ENCODE measurements at regions not wholly inside any gene's neighbourhood (a gene's known extent, or its start where the extent isn't known, plus 50 kb on each side); places are given as distances from the start of the nearest gene placed in this dataset.
"Not testable (repeated sequence)": the region's sequence is repeated elsewhere in the genome, so short reads cannot be mapped to it uniquely, and the experiment has no call there.

DNA sequence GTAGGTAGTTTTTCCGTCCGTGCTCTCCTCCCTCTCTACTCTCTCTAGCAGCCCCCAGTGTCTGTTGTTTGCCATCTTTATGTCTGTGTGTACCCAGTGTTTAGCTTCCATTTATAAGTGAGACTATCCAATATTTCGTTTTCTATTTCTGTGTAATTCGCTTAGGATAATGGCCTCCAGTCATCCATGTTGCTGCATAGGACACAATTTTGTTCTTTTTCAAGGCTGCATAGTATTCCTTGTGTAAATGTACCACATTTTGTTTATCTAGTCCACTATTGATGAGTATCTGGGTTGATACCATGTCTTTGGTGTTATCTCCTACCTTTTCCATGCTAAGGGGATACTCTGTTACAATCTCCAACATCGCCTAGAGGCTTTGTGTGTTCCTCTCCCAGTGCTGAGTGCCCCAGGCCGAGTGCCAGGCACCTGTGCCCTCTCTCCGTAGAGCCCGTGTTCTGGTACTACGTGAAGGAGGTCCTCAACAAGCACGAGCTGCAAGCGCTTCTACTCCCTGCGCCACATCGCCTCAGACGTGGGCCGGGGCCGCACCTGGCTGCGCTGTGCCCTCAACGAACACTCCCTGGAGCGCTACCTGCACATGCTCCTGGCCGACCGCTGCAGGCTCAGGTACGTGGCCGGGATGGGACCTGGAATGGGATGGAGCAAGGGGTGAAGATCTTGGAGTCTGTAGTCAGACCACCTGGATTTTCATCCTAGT is 51.0 kb downstream of the NPIPB11 start:
- not testable (repeated sequence) for DNase-seq (ENCODE audit: low read depth in 2 of 2)

DNA sequence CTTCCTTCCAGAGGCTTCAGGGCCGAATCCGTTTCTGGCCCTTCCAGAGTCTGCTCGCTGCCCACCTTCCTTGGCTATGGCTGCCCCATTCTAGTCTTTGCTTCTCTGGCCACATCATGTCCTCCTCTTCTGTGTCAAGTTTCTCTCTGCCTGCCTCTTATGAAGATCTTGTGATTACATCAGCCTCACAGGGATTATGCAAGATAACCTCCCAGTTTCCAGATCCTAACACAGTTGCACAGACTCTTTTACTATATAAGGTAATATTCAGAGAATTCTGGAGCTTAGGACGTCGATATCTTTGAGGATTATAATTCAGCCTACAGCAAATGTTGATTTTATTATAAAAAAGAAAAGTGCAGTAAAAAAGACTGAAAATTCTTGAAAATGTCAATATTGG is 52.1 kb downstream of the NPIPB11 start:
- not testable (repeated sequence) for DNase-seq (ENCODE audit: low read depth in 2 of 2)

DNA sequence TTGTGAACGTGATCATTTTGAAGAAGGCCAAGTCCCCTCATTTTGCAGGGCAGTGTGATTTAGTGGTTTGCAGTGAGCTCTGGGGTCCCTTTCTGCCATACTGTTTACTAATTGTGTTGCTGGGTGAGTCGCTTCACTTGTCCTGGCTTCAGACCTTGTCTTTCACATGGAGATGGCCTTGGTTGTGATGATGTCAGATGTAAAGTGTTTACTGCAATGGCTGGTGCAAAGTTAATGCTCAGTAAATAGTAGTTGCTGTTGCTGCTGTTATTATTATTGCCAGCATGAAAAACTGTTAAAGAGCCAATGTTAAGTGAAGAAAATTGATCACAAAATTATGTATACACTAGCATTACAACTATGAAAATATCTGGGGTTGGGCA is 53.9 kb downstream of the NPIPB11 start:
- DNase-seq (ENCODE audit: low read depth in 2 of 2): not testable (repeated sequence)

DNA sequence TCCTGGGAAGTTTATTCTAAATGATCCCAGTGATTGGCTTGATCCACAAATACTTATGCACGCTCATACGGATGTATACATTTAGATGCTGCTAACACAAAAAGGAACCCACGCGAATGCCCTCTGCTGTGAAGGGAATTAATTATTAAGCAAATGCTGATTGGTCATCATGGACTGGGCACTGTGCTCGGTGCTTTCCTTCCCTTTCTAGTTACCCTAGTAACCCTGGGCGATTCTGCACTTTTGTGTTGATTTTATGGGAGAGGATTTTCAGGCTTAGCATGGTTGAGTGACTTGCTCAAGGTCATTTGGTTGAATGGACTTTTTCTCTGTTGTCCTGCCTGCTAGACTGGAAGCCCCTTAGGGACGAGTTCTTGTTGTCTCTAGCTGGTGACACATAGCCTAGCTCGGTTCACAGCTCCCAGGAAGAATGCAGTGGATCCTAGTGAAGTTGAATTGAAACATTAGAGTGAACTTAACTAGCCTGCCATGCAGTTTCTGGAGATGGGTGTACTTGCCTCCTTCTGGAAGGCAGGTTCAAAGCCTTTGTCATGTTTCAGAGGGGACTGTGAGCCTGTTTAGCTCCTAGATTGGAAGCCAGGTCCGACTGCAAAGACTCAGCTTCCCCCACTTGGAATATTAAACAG is 54.4 kb downstream of the NPIPB11 start:
- DNase-seq (ENCODE audit: low read depth in 2 of 2): not testable (repeated sequence)

DNA sequence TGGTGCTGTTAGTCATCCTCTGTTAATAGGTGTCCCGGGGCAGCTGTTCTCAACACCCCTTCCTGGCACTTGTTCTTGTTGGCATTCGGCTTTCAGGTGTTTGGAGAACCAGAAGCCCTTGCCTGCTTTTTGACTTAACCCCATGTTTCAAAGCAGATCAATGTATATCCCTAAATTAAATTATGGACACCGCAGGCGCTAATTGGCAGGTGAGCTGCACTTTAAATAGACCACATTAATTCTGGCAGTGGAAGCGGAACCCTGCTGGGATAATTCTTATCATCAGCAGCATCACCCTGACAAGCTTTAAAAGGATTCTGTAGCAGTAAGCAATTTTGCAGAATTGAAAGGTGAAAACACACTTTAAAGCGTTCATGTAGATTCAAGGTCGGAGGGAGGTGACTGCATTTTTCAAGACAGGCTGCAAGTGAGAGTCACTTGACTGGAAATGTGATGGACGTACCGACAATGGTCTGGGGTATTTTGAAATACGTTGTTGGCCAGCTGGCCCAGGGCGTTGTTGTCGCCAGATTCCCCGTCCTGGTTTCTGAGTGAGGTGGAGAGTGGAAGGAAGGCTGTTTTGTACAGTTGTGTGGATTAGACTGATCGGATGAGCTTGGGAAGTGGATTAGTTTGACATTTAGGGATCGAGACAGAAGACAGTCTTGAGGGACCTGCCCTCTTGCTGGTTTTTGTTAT is 55.1 kb downstream of the NPIPB11 start:
- DNase-seq (ENCODE audit: low read depth in 2 of 2): not testable (repeated sequence)

DNA sequence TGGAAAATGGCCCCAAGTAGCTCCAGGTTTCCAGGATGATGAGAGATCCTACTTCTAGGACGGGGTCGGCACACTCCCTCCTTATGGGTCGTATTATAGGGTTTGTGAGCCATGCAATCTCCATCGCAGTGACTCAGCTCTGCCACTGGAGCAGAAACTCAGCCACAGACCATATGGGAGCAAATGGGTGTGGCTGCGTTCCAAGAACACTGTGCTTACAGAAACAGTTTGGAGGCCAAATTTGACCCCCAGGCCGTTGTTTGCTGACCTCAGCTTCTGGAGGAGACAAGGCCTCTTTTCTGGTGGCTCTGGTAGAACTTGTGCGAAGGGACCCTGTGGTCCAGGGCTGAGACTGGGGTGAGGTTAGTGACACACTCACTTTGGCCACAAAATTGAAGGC is 56.5 kb downstream of the NPIPB11 start:
- not testable (repeated sequence) for DNase-seq (ENCODE audit: low read depth in 2 of 2)

DNA sequence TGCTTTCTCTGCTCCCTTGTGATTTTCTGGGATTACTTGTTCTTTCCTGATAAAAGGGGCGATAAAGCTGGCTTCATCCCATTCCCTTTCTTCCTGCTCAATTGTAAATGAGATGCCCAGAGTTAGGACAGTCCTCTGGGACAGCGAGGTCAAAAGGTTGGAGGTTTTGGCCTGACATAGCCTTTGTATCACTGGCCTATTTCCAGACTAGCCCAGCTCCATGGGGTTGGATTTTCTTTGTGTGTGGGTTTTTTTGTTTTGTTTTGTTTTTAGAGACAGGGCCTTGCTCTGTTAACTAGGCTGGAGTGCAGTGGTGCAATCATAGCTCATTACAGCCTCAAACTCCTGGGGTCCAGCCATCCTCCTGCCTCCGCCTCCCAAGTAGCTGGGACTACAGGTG is 57.8 kb downstream of the NPIPB11 start:
- not testable (repeated sequence) for DNase-seq (ENCODE audit: low read depth in 2 of 2)

DNA sequence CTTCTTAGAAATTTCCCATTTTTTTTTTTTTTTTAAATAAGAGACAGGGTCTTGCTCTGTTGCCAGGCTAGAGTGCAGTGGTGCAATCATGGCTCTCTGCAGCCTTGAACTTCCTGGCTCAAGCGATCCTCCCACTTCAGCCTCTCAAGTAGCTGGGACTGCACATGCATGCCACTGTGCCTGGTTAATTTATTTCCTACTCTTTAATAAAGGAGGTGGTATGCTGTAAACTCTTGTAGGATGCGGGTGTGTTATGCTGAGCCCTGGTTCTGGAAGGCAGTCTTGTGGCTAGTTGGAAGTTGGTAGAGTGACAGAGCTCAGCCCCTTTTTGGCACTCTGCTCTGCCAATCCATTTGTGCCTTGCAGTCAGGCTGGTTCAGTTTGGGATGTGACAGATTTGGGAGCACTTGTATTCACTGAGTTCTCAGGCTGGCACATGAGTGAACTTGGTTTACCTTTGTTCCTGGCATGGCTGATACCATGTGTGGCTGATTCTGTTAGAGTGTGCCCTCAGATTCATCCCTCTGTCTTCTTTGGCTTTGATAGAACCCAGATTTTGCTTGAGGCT is 58.3 kb downstream of the NPIPB11 start:
- DNase-seq (ENCODE audit: low read depth in 2 of 2): not testable (repeated sequence)

DNA sequence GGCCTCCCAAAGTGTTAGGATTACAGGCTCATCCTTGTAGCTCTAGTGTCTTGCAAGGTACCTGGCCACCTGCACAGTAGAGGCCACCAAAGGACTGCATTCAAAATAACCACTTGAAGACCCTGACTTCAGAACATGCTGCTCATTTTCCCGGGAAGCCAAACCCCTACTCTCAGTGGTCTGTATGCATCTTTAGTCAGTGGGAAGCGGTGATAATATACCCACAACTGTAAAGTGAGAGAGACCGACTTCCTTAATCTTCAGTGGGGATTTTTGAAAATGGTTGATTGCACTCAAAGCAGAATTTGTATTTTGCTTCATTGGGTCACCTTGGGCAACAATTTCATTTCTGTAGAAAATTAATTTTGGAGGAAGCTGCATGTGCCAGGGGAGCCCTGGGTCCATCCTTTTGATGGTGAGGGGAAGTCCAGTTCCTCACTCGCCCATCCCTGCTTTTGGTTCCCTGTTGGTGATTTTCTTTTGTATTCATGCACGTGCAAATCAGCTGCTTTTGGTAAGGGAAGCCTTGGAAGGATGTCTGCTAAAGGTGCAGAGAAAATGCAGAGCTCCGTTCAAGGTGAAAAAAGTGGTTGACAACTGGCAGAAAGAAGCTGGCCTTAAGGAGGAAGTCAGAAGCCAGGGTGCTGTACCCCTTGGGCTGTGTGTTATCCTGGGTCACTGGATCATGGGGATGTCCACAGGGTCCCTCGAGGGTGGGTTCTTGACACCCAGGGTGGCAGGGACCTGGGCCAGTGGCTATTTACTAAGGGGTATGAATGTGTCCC is 59.5 kb downstream of the NPIPB11 start:
- DNase-seq (ENCODE audit: low read depth in 2 of 2): not testable (repeated sequence)

DNA sequence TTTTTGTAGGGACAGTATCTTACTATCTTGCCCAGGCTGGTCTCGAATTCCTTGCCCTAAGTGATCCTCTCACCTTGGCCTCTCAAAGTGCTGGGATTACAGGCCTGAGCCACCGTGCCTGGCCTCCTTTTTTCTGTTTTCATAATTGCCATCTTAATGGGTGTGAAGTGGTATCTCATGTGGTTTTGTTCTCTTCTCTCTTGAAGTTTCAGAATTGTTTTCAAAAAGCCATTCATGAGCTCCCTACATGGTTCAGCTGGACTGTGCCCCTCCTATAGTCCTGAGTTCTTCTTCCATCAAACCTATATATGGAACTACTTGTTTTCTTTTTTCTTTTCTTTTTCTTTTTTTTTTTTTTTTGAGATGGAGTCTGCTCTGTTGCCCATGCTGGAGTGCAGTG is 60.3 kb downstream of the NPIPB11 start:
- not testable (repeated sequence) for DNase-seq (ENCODE audit: low read depth in 2 of 2)

DNA sequence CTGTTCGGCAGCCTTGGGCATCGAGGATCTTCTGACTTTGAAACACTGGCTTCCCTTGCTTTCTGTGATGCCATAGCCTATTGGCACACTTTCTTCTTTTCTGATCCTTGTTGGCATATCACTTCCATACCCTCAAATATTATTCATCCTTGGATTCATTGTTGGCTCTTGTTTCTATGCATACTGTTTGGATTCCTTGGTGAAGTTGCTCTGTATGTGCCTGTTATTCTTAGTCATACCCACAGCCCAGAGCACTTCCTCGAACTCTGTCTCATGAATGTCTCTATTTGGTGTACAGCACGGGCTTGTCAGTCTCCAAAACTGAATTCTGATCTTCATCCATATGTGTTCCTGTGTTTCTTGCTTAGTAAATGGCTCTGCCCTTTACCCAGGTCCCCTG is 63.6 kb downstream of the NPIPB11 start:
- not testable (repeated sequence) for DNase-seq (ENCODE audit: low read depth in 2 of 2)

DNA sequence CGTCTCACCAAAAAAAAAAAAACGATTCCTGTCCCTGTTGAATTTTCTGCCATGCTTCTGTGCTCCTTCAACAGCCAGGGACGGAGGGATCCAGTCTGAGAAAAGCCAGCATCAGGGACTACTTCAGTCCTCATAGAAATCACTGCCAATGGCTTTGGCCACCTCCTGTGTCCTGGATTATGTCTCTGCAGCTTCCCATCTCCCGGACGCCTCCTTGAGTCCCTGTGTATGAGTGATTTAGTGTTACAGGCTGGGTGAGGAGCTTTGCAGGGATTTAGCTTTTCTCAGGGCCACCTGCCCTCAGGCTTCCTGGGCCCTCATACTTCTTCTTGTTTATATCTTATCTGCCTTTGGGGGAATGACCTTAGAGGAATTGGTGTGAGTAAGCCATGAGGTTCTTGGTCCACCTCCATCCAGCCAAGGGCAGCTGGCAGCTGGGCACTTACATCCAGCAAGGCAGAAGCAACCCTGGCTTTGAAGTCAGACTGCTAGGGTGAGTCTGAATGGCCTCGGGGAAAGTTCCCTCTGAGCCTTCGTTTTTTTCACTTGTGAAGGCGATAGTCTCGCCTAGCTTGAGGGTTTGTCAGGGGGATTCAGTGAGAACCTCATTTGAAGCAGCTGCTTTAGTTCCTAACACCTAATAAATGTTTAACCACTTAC is 65.6 kb downstream of the NPIPB11 start:
- not testable (repeated sequence) for DNase-seq (ENCODE audit: low read depth in 2 of 2)

DNA sequence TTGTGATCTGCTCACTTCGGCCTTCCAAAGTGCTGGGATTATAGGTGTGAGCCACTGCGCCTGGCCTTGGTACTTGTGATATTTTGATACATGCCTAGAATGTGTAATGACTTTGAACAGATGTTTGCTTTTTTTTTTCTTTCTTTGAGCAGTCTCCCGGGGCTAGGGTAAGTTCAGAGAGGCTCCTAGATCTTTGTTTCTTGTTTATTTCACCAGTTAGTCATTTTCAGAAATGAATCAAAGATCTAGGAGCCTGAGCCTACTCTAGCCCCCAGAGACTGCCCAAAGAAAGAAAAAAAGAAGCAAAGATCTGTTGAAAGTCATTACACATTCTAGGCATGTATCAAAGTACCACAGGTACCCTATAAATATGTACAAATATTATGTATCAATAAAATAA is 66.3 kb downstream of the NPIPB11 start:
- DNase-seq (ENCODE audit: low read depth in 2 of 2): not testable (repeated sequence)

DNA sequence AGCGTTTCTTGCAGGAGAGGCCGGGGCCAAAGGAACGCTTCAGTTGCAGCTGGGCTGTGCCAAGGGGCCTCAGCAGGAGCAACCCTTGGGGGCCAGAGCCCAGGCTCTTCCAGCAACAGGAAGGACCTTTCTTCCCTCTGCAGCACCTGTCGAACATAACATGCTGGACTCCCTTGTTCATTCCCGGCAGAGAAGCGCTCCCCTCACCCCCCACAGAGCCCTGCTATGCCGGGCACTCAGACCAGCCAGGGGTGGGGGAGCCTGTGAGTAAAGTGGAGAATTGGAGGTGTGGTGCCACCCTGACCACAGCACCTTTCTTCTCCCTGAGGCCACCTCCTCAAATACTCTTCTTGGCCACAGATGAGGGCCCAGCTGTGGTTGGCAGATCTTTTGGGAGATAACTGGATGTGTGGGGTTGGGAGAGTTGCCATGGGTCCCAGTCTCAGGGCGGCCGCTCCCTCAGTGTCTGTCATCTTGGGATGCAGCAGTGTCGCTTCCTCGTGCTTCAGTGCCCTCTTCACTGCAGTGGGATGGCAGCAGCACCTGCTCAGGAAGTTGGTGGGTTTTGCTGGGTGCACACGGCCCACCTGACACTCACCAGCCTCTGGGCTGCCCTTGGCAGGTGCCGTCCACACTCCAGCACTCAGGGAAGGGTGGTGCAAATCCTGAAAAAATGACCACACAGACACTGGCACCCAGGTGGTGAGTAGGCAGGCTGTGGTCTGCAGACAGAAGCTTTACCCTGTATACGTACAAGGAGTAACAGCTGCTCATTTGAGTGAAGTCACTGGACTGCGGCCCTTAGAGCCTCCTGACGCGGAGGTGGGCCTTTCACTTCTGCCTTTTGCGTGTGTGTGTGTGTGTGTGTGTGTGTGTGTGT is 67.5 kb downstream of the NPIPB11 start:
- DNase-seq (ENCODE audit: low read depth in 2 of 2): not testable (repeated sequence)

DNA sequence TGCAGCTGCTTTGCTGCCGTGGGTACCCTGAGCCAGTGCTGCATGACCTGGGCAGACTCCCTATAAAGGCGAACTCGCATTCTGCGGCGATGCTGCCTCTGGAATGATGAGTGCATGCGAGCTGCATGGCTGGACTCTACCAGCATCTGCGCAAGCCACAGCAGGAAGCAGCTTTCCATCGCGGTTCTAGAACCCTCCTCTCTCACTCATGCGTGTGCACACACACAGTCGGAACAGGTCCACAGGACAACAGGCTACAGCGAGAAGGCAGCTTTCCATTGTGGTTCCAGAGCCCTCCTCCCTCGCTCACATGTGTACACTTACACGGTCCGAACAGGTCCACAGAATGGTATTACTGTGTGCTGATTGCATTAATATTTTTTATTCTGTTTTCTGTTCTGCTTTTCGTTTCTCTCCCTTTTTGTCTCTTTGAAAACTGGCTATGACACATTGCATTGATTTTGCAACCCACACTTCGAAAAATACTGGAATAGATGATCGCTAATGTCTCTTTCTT is 69.1 kb downstream of the NPIPB11 start:
- not testable (repeated sequence) for DNase-seq (ENCODE audit: low read depth in 2 of 2)

DNA sequence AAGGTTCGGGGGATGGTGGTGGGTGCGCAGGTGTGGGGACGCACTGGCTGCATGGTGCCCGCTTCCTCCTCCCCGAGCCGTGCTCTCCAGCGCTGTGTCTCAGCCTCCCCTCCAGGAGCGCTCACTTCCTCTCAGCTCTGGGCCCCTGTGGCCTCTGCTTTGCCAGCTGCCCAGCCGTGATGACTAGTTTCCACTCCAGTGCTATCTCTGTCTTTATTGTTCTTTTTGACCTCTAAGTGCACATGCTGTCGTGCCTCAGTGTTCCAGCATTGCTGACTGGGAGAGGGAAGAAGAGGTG is 71.0 kb downstream of the NPIPB11 start:
- DNase-seq (ENCODE audit: low read depth in 2 of 2): not testable (repeated sequence)

DNA sequence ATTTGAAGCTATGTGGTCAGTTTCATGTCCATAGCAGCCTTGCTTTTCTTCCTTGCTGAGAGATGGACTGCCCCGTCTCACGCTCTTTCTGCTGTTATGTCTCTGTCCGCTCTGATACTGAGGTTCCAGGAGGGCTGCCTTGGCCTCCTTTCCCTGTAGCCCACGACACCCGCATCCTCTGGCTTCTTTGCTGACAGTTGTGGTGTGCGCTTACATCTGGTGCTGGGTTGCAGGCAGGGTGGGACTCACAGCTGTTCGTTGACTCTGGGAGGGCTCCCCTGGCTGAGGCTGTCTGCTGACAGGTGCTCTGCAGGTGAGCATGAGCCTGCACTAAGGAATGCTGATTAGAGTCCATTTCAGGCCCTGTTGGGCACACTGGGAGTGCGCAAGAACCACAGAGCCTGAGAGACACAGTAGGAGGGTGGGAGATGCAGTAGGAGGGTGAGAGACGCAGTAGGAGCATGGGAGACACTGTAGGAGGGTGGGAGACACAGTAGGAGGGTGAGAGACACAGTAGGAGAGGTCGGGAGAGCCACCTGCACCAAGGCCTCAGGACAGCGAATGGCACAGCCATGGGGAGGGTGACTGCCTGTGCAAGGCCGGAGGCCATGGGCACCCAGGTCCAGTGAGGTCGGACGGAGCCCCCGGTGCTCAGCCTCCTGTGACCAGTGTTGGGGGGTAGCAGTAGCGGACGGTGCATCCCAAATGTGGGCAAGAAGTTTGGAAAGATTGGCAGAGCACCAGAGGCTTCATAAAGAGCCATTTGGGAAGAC is 71.5 kb downstream of the NPIPB11 start:
- DNase-seq (ENCODE audit: low read depth in 2 of 2): not testable (repeated sequence)

DNA sequence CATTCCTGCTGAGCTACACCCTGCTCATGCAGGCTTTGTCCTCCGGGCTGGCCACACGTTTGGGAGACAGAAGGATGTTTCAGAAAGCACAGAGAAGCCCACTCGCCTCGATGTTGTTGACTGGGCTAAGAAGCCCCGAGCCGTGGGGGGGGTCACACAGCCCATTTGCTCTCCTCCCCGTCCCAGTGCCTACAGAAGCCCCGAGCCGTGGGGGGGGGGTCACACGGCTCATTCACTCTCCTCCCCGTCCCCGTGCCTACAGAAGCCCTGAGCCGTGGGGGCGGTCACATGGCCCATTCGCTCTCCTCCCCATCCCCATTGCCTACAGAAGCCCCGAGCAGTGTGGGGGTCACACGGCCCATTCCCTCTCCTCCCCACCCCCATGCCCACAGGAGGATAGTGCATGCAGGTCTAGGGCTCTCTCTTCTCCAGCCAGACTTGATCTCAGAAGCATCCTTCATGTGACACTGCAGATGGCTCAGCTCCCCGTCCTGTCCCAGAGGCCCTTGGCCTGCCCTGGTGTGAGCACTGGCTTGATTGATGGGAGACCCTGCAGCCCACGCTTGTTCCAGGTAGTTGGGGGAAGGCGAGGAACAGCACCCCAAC is 72.9 kb downstream of the NPIPB11 start:
- DNase-seq (ENCODE audit: low read depth in 2 of 2): not testable (repeated sequence)

DNA sequence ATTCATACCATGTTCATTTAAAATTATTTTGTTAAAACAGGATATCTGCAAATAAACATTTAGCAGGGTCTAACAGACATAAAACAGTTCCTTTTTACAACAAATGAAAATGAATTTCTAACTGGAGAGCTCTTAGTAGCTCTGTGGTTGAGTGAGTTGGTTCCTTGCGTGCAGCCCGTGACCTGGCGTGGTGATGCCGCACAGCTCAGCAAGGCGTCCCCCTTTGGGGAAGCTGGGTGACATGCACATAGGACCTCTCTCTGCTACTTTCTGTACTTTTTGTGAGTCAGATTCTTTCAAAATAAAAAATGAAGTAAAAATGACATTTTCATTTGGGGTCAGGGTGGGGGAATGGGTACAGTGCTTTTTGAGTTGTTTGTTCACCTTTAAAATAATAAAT is 75.9 kb downstream of the NPIPB11 start:
- not testable (repeated sequence) for DNase-seq (ENCODE audit: low read depth in 2 of 2)
